HEK293T (cell line): ENCODE measurements at regions not wholly inside any gene's neighbourhood (a gene's known extent, or its start where the extent isn't known, plus 50 kb on each side); places are given as distances from the start of the nearest gene placed in this dataset.
"Not testable (repeated sequence)": the region's sequence is repeated elsewhere in the genome, so short reads cannot be mapped to it uniquely, and the experiment has no call there.

ENCODE experiments used
- CTCF ChIA-PET: fragments of 350-600 bp; formaldehyde crosslinking; extraction: SDS; loops from one replicate; lab custom pipeline; 2021; ENCODE audit warnings: antibody characterized with exemption, inconsistent platforms; lab: Yijun Ruan, JAX
- POLR2A ChIA-PET: fragments of 350-600 bp; formaldehyde crosslinking; extraction: SDS; loops from one replicate; lab custom pipeline; 2020; ENCODE audit warnings: antibody characterized with exemption, inconsistent platforms; lab: Yijun Ruan, JAX
- DNase-seq: peaks from one replicate; pipeline ENCODE4 v3.0.0; 2012; ENCODE audit warnings: mixed read lengths; ENCODE audit errors: extremely low spot score
- ARNT ChIP-seq: fragments of 450-650 bp; IDR thresholded peaks from 2 replicates; pipeline ENCODE4 v1.6.1; 2017; ENCODE audit warnings: mild to moderate bottlenecking
- BHLHE40 ChIP-seq: fragments of 450-650 bp; IDR thresholded peaks from 2 replicates; pipeline ENCODE4 v1.6.1; 2016; ENCODE audit warnings: mild to moderate bottlenecking, moderate library complexity, borderline replicate concordance
- CTBP1 ChIP-seq: fragments of 450-650 bp; IDR thresholded peaks from 2 replicates; pipeline ENCODE4 v1.6.1; 2016; ENCODE audit warnings: borderline replicate concordance
- ELF4 ChIP-seq: fragments of 450-650 bp; IDR thresholded peaks from 2 replicates; pipeline ENCODE4 v1.6.1; 2017; ENCODE audit warnings: antibody characterized with exemption
- FOXA1 ChIP-seq: fragments of 450-650 bp; IDR thresholded peaks from 2 replicates; pipeline ENCODE4 v1.6.1; 2016; ENCODE audit warnings: mild to moderate bottlenecking
- FOXK2 ChIP-seq: fragments of 450-650 bp; IDR thresholded peaks from 2 replicates; pipeline ENCODE4 v1.6.1; 2016; ENCODE audit warnings: mild to moderate bottlenecking
- FOXM1 ChIP-seq: fragments of 450-650 bp; IDR thresholded peaks from 2 replicates; pipeline ENCODE4 v1.6.1; 2017; ENCODE audit warnings: mild to moderate bottlenecking, borderline replicate concordance
- HDGF ChIP-seq: fragments of 450-650 bp; IDR thresholded peaks from 2 replicates; pipeline ENCODE4 v1.6.1; 2017; ENCODE audit warnings: antibody characterized with exemption, borderline replicate concordance
- L3MBTL2 ChIP-seq: fragments of 450-650 bp; conservative IDR thresholded peaks from 2 replicates; pipeline ENCODE4 v1.6.1; 2016; ENCODE audit warnings: mild to moderate bottlenecking
- LEF1 ChIP-seq: fragments of 450-650 bp; IDR thresholded peaks from 2 replicates; pipeline ENCODE4 v1.6.1; 2017; ENCODE audit warnings: mild to moderate bottlenecking, borderline replicate concordance
- NFRKB ChIP-seq: fragments of 450-650 bp; IDR thresholded peaks from 2 replicates; pipeline ENCODE4 v1.6.1; 2016; ENCODE audit warnings: mild to moderate bottlenecking, moderate library complexity
- SP1 ChIP-seq: fragments of 450-650 bp; IDR thresholded peaks from 2 replicates; pipeline ENCODE4 v1.6.1; 2017
- SUZ12 ChIP-seq: fragments of 450-650 bp; IDR thresholded peaks from 2 replicates; pipeline ENCODE4 v1.6.1; 2016; ENCODE audit warnings: mild to moderate bottlenecking
- TARDBP ChIP-seq: fragments of 450-650 bp; IDR thresholded peaks from 2 replicates; pipeline ENCODE4 v1.6.1; 2016
- ZNF384 ChIP-seq: fragments of 450-650 bp; IDR thresholded peaks from 2 replicates; pipeline ENCODE4 v1.6.1; 2016
- TF ChIP-seq, protein P1 (sequence below): fragments of 450-650 bp; IDR thresholded peaks from 2 replicates; pipeline ENCODE4 v1.6.1; 2016

DNA sequence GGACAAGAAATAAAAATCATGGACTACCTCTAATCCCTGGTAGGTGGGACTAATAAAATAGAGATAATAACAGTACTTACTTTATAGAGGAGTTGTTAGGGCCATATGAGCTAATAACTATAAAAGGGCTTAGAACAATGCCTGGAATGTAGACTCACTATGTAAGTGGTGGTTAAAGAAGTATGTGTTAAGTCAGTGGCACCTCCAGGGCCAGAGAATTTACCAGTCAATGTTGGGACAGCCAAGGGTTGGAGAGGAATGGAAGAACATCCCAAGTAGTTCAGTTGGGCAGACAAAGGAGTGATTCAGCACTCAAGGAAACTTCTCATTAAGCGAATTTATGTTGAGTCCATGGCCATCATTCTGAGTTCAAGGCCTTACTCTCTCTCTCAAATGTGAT, 116.8 kb downstream of the OTOR start:
- DNase-seq, result no peak
- ChIA-PET POLR2A (no interaction called here), CTCF (no interaction called here)
- no peak for TF ChIP-seq CTBP1
- no peak for TF ChIP-seq LEF1
- TF ChIP-seq FOXK2, result no peak
- no peak for TF ChIP-seq ELF4
- no peak for TF ChIP-seq SP1
- no peak for TF ChIP-seq NFRKB
- TF ChIP-seq FOXM1, result no peak
- TF ChIP-seq L3MBTL2, result no peak
- TF ChIP-seq, protein P1, sequence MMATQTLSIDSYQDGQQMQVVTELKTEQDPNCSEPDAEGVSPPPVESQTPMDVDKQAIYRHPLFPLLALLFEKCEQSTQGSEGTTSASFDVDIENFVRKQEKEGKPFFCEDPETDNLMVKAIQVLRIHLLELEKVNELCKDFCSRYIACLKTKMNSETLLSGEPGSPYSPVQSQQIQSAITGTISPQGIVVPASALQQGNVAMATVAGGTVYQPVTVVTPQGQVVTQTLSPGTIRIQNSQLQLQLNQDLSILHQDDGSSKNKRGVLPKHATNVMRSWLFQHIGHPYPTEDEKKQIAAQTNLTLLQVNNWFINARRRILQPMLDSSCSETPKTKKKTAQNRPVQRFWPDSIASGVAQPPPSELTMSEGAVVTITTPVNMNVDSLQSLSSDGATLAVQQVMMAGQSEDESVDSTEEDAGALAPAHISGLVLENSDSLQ, result no peak

GRCh38 chr20:16865406-16865805, 117.2 kb downstream of the OTOR start:
- ChIA-PET CTCF (no interaction called here), POLR2A (no interaction called here)
- no peak for DNase-seq
- no peak for TF ChIP-seq CTBP1
- no peak for TF ChIP-seq SP1
- no peak for TF ChIP-seq LEF1
- no peak for TF ChIP-seq L3MBTL2
- TF ChIP-seq FOXM1, result no peak
- no peak for TF ChIP-seq ZNF384
- no peak for TF ChIP-seq ELF4
- TF ChIP-seq NFRKB, result no peak
- no peak for TF ChIP-seq FOXK2
- TF ChIP-seq FOXA1, result no peak
- no peak for TF ChIP-seq ARNT
- no peak for TF ChIP-seq HDGF
- TF ChIP-seq, protein P1, result no peak
- no peak for TF ChIP-seq TARDBP
- no peak for TF ChIP-seq BHLHE40
- TF ChIP-seq SUZ12, result no peak

GRCh38 chr20:16873124-16873523, 125.0 kb downstream of the OTOR start:
- CTCF ChIA-PET, DNase-seq, POLR2A ChIA-PET: not testable (repeated sequence)

- ChIA-PET CTCF (no interaction called here), POLR2A (no interaction called here)
- DNase-seq, result no peak
- TF ChIP-seq CTBP1 (no peak), SP1 (no peak), L3MBTL2 (no peak), FOXK2 (no peak)
Measured at GRCh38 chr20:16877053-16877554, 128.9 kb downstream of the OTOR start.

DNA sequence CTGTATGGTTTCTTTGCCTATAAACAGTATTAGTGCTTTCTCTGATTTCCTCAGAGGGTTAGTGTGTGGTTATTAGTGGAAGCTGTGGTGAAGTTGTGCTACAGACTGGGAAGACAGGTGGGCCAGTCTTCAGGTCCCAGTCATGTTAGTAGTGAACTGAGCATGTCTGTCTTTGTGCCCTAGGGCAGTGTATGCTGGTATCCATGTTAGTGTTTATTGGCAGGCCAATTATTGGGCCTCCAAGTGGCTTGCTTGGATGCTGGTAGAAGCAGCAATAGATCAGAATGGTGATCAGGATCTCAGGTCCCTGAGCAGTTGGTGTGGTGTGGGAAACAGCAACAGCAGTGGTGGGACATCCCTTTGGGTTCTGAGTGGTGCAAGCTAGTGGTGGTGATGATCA, 137.6 kb downstream of the OTOR start:
- ChIA-PET POLR2A (no interaction called here), CTCF (no interaction called here)
- TF ChIP-seq FOXM1 (no peak), NFRKB (no peak), ARNT (no peak), CTBP1 (no peak), SP1 (no peak), HDGF (no peak), SUZ12 (no peak), FOXK2 (no peak), TARDBP (no peak), FOXA1 (no peak), BHLHE40 (no peak), ELF4 (no peak), LEF1 (no peak)
- TF ChIP-seq, protein P1, result no peak
- DNase-seq, result no peak

DNA sequence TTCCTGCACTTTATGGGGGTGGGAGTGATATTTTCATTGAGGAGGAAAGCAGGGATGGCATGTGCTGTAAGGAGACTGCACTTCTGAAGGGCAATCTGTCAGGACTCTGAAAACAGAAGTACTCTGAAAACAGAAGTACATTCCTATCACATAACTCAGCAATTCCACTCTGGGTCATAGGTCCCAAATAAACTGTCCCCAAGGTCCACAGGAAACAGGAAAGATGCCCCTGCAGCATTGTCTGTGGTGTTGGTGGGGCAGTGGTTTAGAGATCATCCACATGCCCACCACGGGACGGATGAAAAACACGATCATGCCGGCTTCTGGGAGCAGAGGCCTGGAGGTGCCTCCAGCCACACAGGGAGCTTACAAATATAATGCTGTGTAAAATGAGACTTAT, 150.3 kb downstream of the OTOR start:
- CTCF ChIA-PET, result no interaction called here
- POLR2A ChIA-PET, result no interaction called here
- TF ChIP-seq TARDBP (no peak), ARNT (no peak), BHLHE40 (no peak), ZNF384 (no peak), FOXK2 (no peak), ELF4 (no peak), L3MBTL2 (no peak), SUZ12 (no peak), SP1 (no peak), CTBP1 (no peak), FOXM1 (no peak), FOXA1 (no peak), LEF1 (no peak)
- TF ChIP-seq, protein P1, result no peak
- DNase-seq, result no peak
